ENCODE measurements at regions not wholly inside any gene's neighbourhood (a gene's known extent, or its start where the extent isn't known, plus 50 kb on each side); places are given as distances from the start of the nearest gene placed in this dataset.

DNA sequence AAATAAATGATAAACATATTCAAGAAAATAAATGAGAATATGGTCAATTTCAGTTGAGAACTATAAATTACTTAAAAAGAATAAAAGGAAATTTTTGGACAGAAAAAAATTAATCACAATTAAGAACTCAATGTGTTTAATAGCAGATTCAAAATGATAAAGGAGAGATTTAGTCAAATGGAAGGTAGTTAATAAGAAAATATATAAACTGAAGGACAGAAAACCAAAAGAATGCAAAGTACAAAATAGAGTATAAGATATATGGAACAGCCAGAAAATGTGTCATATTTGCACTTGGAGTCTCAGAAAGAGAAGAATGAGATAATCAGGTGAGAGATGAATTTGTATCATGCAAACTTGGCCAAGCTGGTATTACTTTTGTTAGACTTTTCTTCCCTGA, 201.8 kb upstream of the ARID1B start:
- no peaks in the 10 kb centered on the region for H3K36me3 ChIP-seq (ENCODE audit: control insufficient read depth in 4 of 4, insufficient read depth in 4 of 4, low read length in 4 of 4)
- H3K27ac ChIP-seq (ENCODE audit: low read depth in 1 of 2, low read length in 1 of 2): no peak overlapping the region
- ATAC-seq (ENCODE audit: insufficient read depth, low FRiP score): no peak
- no peak overlapping the region for H3K9ac ChIP-seq (ENCODE audit: insufficient read depth in 1 of 2, low read length in 2 of 2)
- DNase-seq: no peak
- H3K4me1 ChIP-seq (ENCODE audit: control insufficient read depth in 5 of 5, insufficient read depth in 5 of 5, low read length in 5 of 5): no peaks in the 10 kb centered on the region
- H3K4me3 ChIP-seq: no peak overlapping the region
- TF ChIP-seq, protein P1, sequence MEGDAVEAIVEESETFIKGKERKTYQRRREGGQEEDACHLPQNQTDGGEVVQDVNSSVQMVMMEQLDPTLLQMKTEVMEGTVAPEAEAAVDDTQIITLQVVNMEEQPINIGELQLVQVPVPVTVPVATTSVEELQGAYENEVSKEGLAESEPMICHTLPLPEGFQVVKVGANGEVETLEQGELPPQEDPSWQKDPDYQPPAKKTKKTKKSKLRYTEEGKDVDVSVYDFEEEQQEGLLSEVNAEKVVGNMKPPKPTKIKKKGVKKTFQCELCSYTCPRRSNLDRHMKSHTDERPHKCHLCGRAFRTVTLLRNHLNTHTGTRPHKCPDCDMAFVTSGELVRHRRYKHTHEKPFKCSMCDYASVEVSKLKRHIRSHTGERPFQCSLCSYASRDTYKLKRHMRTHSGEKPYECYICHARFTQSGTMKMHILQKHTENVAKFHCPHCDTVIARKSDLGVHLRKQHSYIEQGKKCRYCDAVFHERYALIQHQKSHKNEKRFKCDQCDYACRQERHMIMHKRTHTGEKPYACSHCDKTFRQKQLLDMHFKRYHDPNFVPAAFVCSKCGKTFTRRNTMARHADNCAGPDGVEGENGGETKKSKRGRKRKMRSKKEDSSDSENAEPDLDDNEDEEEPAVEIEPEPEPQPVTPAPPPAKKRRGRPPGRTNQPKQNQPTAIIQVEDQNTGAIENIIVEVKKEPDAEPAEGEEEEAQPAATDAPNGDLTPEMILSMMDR (IDR thresholded peaks at IDR 0.05; ENCODE audit: control extremely low read depth, extremely low read depth): no peak
- H3K9me3 ChIP-seq (ENCODE audit: control insufficient read depth in 4 of 4, insufficient read depth in 3 of 4, low read length in 3 of 4): peaks cover 0 to 13% (median 8%) of the 10 kb centered on the region in 4 donors
- H3K27me3 ChIP-seq (ENCODE audit: control insufficient read depth in 3 of 3, insufficient read depth in 3 of 3, low read length in 2 of 3): no peaks in the 10 kb centered on the region

DNA sequence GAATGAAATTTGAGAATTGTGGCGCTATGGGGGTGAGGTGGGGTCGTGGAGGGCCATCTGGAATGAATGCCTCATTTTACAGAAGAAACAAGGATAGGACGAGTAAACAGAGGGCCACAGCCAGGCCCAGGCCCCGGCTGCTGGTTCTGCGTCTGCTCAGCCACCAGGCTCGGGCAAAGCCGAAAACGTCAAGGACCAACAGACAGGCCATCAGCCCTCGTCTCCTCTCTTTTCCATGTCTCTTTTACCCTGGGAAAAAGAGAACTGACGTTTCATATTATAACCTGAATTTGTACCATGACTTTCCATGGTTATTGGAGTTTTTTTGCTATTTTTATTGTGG, 212.4 kb upstream of the ARID1B start:
- Histone ChIP-seq H3K9ac (ENCODE audit: insufficient read depth in 1 of 2, low read length in 2 of 2) (no peak overlapping the region), H3K4me1 (ENCODE audit: control insufficient read depth in 5 of 5, insufficient read depth in 5 of 5, low read length in 5 of 5) (peaks cover 0 to 17% (median 0%) of the 10 kb centered on the region in 5 donors), H3K27me3 (ENCODE audit: control insufficient read depth in 3 of 3, insufficient read depth in 3 of 3, low read length in 2 of 3) (no peaks in the 10 kb centered on the region), H3K27ac (ENCODE audit: low read depth in 1 of 2, low read length in 1 of 2) (no peak overlapping the region), H3K9me3 (ENCODE audit: control insufficient read depth in 4 of 4, insufficient read depth in 3 of 4, low read length in 3 of 4) (peaks cover 0 to 4% (median under 1%) of the 10 kb centered on the region in 4 donors), H3K36me3 (ENCODE audit: control insufficient read depth in 4 of 4, insufficient read depth in 4 of 4, low read length in 4 of 4) (no peaks in the 10 kb centered on the region), H3K4me3 (no peak overlapping the region)
- ATAC-seq (ENCODE audit: insufficient read depth, low FRiP score): no peak
- TF ChIP-seq, protein P1 (IDR thresholded peaks at IDR 0.05; ENCODE audit: control extremely low read depth, extremely low read depth): no peak
- 77 to 79% methylated on average over 10 of the region's 10 CpGs for WGBS, 2 donors
- DNase-seq: no peak

DNA sequence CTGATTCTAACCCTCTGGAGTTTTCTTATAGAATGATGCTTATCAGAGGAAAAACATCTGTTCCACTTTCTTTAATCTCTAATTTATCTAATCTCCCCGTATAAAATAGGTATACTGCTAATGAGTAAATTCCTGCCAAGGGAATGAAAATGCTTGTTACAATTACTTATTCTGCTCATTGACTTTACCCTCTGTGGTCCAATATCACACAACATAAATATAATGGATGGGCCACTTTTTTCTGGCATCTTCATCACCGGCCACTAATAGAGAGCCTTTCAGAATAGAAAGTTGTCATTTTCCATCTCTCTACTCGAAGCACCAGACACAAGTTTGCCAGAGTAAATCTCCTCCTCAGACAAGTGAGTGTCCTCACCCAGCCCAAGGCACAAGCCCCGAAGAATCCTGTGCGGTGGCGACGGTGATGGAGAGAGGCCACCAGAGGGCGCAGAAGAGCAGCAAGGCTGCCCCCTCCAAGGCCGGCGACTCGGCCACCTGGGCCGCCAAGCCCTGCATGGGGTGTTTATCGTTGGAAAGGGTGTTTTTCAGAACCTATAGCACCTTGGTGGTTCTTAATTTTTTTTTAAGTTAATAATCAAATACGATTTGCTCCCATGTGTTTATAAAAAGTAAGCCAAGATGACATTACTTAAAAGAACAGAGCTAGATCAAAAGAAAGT, 212.9 kb upstream of the ARID1B start:
- Histone ChIP-seq H3K4me1 (ENCODE audit: control insufficient read depth in 5 of 5, insufficient read depth in 5 of 5, low read length in 5 of 5) (peaks cover 0 to 17% (median 0%) of the 10 kb centered on the region in 5 donors), H3K27ac (ENCODE audit: low read depth in 1 of 2, low read length in 1 of 2) (no peak overlapping the region), H3K9me3 (ENCODE audit: control insufficient read depth in 4 of 4, insufficient read depth in 3 of 4, low read length in 3 of 4) (peaks cover 0 to 4% (median under 1%) of the 10 kb centered on the region in 4 donors), H3K27me3 (ENCODE audit: control insufficient read depth in 3 of 3, insufficient read depth in 3 of 3, low read length in 2 of 3) (no peaks in the 10 kb centered on the region), H3K4me3 (no peak overlapping the region), H3K36me3 (ENCODE audit: control insufficient read depth in 4 of 4, insufficient read depth in 4 of 4, low read length in 4 of 4) (no peaks in the 10 kb centered on the region), H3K9ac (ENCODE audit: insufficient read depth in 1 of 2, low read length in 2 of 2) (no peak overlapping the region)
- TF ChIP-seq, protein P1 (IDR thresholded peaks at IDR 0.05; ENCODE audit: control extremely low read depth, extremely low read depth): peak; percentile 77
- peak; percentile 84 to 90 (median 85) for DNase-seq
- WGBS, 2 donors: 5 to 16% methylated on average over 14 of the region's 14 CpGs
- peak; percentile 91 for ATAC-seq (ENCODE audit: insufficient read depth, low FRiP score)

DNA sequence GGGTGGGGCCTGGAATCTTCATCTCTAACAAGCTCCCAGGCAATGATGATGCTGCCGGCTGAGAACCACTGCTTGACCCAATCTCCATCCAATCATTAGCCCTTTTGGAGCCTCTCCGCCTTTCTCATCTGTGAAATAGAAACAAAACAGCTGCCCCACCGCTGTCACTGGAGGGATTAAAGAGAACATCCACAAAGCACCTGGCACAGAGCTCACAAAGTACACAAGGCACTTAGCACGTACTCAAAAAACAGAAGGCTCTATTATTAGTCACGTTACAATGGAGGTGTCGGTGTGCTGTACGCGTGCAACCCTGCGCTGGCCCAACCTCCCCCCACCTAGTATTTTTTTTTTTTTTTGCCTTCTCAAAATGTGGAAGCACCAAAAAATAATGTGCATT, 213.5 kb upstream of the ARID1B start:
- H3K4me1 ChIP-seq (ENCODE audit: control insufficient read depth in 5 of 5, insufficient read depth in 5 of 5, low read length in 5 of 5): peaks cover 0 to 17% (median 0%) of the 10 kb centered on the region in 5 donors
- H3K9ac ChIP-seq (ENCODE audit: insufficient read depth in 1 of 2, low read length in 2 of 2): peak overlapping the region in 1 of 2 donors; percentile 38
- H3K9me3 ChIP-seq (ENCODE audit: control insufficient read depth in 4 of 4, insufficient read depth in 3 of 4, low read length in 3 of 4): peaks cover 0 to 4% (median under 1%) of the 10 kb centered on the region in 4 donors
- no peak overlapping the region for H3K27ac ChIP-seq (ENCODE audit: low read depth in 1 of 2, low read length in 1 of 2)
- TF ChIP-seq, protein P1 (IDR thresholded peaks at IDR 0.05; ENCODE audit: control extremely low read depth, extremely low read depth): no peak
- no peaks in the 10 kb centered on the region for H3K36me3 ChIP-seq (ENCODE audit: control insufficient read depth in 4 of 4, insufficient read depth in 4 of 4, low read length in 4 of 4)
- WGBS, 2 donors: 49 to 63% methylated on average over 9 of the region's 9 CpGs
- ATAC-seq (ENCODE audit: insufficient read depth, low FRiP score) (no peak), DNase-seq (peak; percentile 71 to 90 (median 82))
- no peak overlapping the region for H3K4me3 ChIP-seq
- H3K27me3 ChIP-seq (ENCODE audit: control insufficient read depth in 3 of 3, insufficient read depth in 3 of 3, low read length in 2 of 3): no peaks in the 10 kb centered on the region
